ENCODE measurements at regions not wholly inside any gene's neighbourhood (a gene's known extent, or its start where the extent isn't known, plus 50 kb on each side); places are given as distances from the start of the nearest gene placed in this dataset.

DNA sequence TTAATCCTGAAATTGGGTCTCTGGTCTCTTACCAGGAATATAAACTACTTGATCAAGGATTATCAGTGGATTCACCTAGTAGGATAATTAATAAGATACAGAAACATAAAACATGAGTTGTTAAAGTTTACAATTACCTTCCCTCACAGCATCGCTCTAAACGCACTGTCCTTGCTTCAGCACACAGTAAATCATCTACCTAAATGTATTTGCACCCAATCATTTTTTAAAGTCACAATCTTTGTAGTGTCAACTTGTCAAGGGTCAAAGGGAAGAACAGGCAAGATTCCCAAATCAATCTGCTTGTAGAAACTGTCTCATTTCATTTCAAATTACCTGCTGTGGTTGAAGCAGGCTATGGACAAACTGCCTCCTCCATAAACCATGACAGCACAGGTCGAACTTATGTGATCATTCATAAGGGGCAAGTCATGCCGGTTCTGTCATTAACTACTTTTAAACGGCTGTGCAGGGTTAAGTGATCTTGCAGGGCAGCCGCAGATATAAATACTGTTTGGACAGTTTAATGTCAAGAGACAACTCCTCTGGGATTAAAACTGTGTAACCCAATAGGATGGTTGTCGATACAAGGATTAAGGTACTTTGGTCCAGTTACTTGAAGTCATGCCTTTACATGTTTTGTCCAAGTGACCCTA, 93.6 kb downstream of the ZNF281 start:
- no peaks in the 10 kb centered on the region for H3K79me1 ChIP-seq (ENCODE audit: insufficient read depth, low read depth, low read length, poor library complexity, severe bottlenecking)
- no peak overlapping the region for H3K56ac ChIP-seq (ENCODE audit: insufficient read length, low read depth, low read length)
- no peak overlapping the region for H3K23ac ChIP-seq (ENCODE audit: insufficient read length, low read depth, low read length)
- H4K5ac ChIP-seq (ENCODE audit: insufficient read length, low read depth, low read length): no peak overlapping the region
- H3K9me3 ChIP-seq (ENCODE audit: control insufficient read depth, low read depth, low read length): no peaks in the 10 kb centered on the region
- Mint-ChIP-seq H3K27me3 (ENCODE audit: low read depth) (no peaks in the 10 kb centered on the region), H3K27ac (no peak overlapping the region), H3K4me3 (no peak overlapping the region), H3K36me3 (ENCODE audit: insufficient read depth in 1 of 3, low read depth in 3 of 3) (peaks cover 0 to 2% (median 0%) of the 10 kb centered on the region in 3 experiments; a peak in 1 of 7 replicates), H3K4me1 (peaks cover 11 to 16% of the 10 kb centered on the region in 2 experiments), H3K9me3 (no peaks in the 10 kb centered on the region)
- H2AK5ac ChIP-seq (ENCODE audit: insufficient read length, low read length): no peak overlapping the region
- H2BK12ac ChIP-seq (ENCODE audit: insufficient read length, low read depth, low read length): no peak overlapping the region
- no peak overlapping the region for H4K8ac ChIP-seq (replicated peaks; ENCODE audit: insufficient read length, low read depth, low read length)
- no peak for DNase-seq
- no peak overlapping the region for H2BK5ac ChIP-seq (ENCODE audit: insufficient read length, low read length)
- no peak overlapping the region for H3K9ac ChIP-seq (ENCODE audit: extremely low read depth, insufficient read length, low read length)
- H2AFZ ChIP-seq (ENCODE audit: low read length): no peak overlapping the region
- H3T11ph ChIP-seq (ENCODE audit: low read length): no peak overlapping the region
- no peaks in the 10 kb centered on the region for H3K23me2 ChIP-seq (ENCODE audit: insufficient read length, low read depth, low read length, poor library complexity, severe bottlenecking)
- H4K20me1 ChIP-seq (ENCODE audit: control insufficient read depth, insufficient read depth, insufficient read length): no peaks in the 10 kb centered on the region
- no peaks in the 10 kb centered on the region for H3K79me2 ChIP-seq (ENCODE audit: insufficient read depth, low read length)
- no peaks in the 10 kb centered on the region for H3K4me1 ChIP-seq (ENCODE audit: insufficient read depth, low read length)
- no peaks in the 10 kb centered on the region for H3K27me3 ChIP-seq (ENCODE audit: insufficient read depth, low read length)
- H3K27ac ChIP-seq (ENCODE audit: insufficient read length, low read depth, low read length): no peak overlapping the region
- H3K18ac ChIP-seq (ENCODE audit: insufficient read length, low read depth, low read length): no peak overlapping the region
- no peak overlapping the region for H3K4me2 ChIP-seq (ENCODE audit: insufficient read depth, insufficient read length, low read length)
- no peak overlapping the region for H2BK120ac ChIP-seq (ENCODE audit: low read depth, low read length, poor library complexity, severe bottlenecking)
- no peak overlapping the region for H4K91ac ChIP-seq (ENCODE audit: insufficient read length, low read depth, low read length)
- H2BK20ac ChIP-seq (ENCODE audit: low read depth, low read length, poor library complexity, severe bottlenecking): no peak overlapping the region
- H3K14ac ChIP-seq (ENCODE audit: insufficient read depth, low read length): no peak overlapping the region
- H3K4ac ChIP-seq (ENCODE audit: low read depth, low read length): no peak overlapping the region
- WGBS (ENCODE audit: extremely low coverage, insufficient read length, low lambda C conversion rate): no CpG with 5 or more reads among the region's 7 CpGs
- TF ChIP-seq, protein P1, sequence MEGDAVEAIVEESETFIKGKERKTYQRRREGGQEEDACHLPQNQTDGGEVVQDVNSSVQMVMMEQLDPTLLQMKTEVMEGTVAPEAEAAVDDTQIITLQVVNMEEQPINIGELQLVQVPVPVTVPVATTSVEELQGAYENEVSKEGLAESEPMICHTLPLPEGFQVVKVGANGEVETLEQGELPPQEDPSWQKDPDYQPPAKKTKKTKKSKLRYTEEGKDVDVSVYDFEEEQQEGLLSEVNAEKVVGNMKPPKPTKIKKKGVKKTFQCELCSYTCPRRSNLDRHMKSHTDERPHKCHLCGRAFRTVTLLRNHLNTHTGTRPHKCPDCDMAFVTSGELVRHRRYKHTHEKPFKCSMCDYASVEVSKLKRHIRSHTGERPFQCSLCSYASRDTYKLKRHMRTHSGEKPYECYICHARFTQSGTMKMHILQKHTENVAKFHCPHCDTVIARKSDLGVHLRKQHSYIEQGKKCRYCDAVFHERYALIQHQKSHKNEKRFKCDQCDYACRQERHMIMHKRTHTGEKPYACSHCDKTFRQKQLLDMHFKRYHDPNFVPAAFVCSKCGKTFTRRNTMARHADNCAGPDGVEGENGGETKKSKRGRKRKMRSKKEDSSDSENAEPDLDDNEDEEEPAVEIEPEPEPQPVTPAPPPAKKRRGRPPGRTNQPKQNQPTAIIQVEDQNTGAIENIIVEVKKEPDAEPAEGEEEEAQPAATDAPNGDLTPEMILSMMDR (conservative IDR thresholded peaks at IDR 0.05): no peak
- H2BK15ac ChIP-seq (ENCODE audit: low read depth, low read length): no peak overlapping the region

Measured in H9 (cell line).